K562 (cell line): ENCODE measurements at regions not wholly inside any gene's neighbourhood (a gene's known extent, or its start where the extent isn't known, plus 50 kb on each side); places are given as distances from the start of the nearest gene placed in this dataset.

Experiments
- ATAC-seq: fragments of 200-7000 bp; cut with Tn5 transposase; 3 replicates; pipeline ENCODE4 v1.9.1; 2020; ENCODE audit warnings: moderate library complexity
- BruUV-seq: library from RNA; stranded (reverse); fragments of 400-500 nt; replicated peaks from 2 replicates; lab custom pipeline; 2021; lab: Mats Ljungman, UMichigan
- CTCF ChIA-PET: fragments of 300-600 bp; formaldehyde crosslinking; extraction: SDS; loops from one replicate; lab custom pipeline; 2021; ENCODE audit warnings: low intra/inter-chr PET ratio; lab: Yijun Ruan, JAX
- POLR2A ChIA-PET: fragments of 300-600, 350-650 bp; sonication (Branson Sonifier 250); formaldehyde crosslinking; extraction: SDS; loops from one replicate; lab custom pipeline; 2021; ENCODE audit warnings: antibody characterized with exemption, inconsistent platforms; lab: Yijun Ruan, JAX
- DNase-seq, 4 experiments: peaks; one replicate each; pipeline versions ENCODE4 v3.0.0 to v3.0.0-alpha.2; 2011 to 2018; ENCODE audit warnings: low spot score in 3 of 4, mixed read lengths in 3 of 4; ENCODE audit errors: extremely low read depth in 1 of 4
- FAIRE-seq: peaks from 2 replicates; lab custom pipeline; 2011; peaks lifted over from hg19 to GRCh38; lab: Jason Lieb, UNC
- H2AFZ ChIP-seq: 2 replicates; pipeline ENCODE4 v1.6.0; 2011; ENCODE audit warnings: low read depth, low read length, control low read depth, inconsistent platforms
- H3K27ac ChIP-seq: fragments of 200-600 bp; 3 replicates; pipeline ENCODE4 v1.8.0; 2011; ENCODE audit warnings: low read depth, mild to moderate bottlenecking, control low read depth, inconsistent platforms, low read length, moderate library complexity, mixed read lengths; ENCODE audit errors: extremely low read depth
- H3K27me3 ChIP-seq, 2 experiments: fragments of 300-600 bp in 1 of 2; 2 replicates in 1 of 2; 3 replicates in 1 of 2; pipeline versions ENCODE4 v1.6.0 to v1.8.0; 2011; ENCODE audit warnings: inconsistent platforms in 2 of 2, low read length in 2 of 2, mild to moderate bottlenecking in 1 of 2, mixed read lengths in 1 of 2, moderate library complexity in 1 of 2; ENCODE audit not compliant: control insufficient read depth in 2 of 2, insufficient read depth in 2 of 2
- H3K36me3 ChIP-seq: fragments of 300-600 bp; 3 replicates; pipeline ENCODE4 v1.8.0; 2011; ENCODE audit warnings: mild to moderate bottlenecking, low read length, inconsistent platforms; ENCODE audit not compliant: control insufficient read depth, insufficient read depth
- H3K4me1 ChIP-seq, 2 experiments: fragments of 200-600 bp in 1 of 2; replicated peaks in 1 of 2; 2 replicates in 1 of 2; 3 replicates in 1 of 2; pipeline versions ENCODE4 v1.5.1 to v1.8.0; 2011; ENCODE audit warnings: inconsistent platforms in 2 of 2, low read length in 2 of 2, mild to moderate bottlenecking in 1 of 2, mixed read lengths in 1 of 2, moderate library complexity in 1 of 2; ENCODE audit not compliant: control insufficient read depth in 2 of 2, insufficient read depth in 2 of 2
- H3K4me2 ChIP-seq: 2 replicates; pipeline ENCODE4 v1.6.1; 2011; ENCODE audit warnings: low read length, control low read depth, inconsistent platforms, mixed read lengths; ENCODE audit not compliant: insufficient read depth
- H3K4me3 ChIP-seq: fragments of 200-600 bp; sonication (generic), shearing (Covaris generic); 2 replicates; pipeline ENCODE4 v1.5.1; 2016; ENCODE audit warnings: control low read depth, inconsistent platforms
- H3K79me2 ChIP-seq: fragments of 200-600 bp; 3 replicates; pipeline ENCODE4 v1.8.0; 2011; ENCODE audit warnings: low read length, inconsistent platforms; ENCODE audit not compliant: control insufficient read depth, insufficient read depth
- H3K9ac ChIP-seq, 2 experiments: 2 replicates each; pipeline versions ENCODE4 v1.6.0 to v1.6.1; 2011; ENCODE audit warnings: low read depth in 2 of 2, low read length in 2 of 2, control low read depth in 1 of 2, inconsistent platforms in 1 of 2, mild to moderate bottlenecking in 1 of 2, mixed read lengths in 1 of 2; ENCODE audit not compliant: insufficient read depth in 1 of 2
- H3K9me1 ChIP-seq: one replicate; pipeline ENCODE4 v1.6.0; 2011; ENCODE audit warnings: inconsistent platforms, mild to moderate bottlenecking, low read length, moderate library complexity; ENCODE audit not compliant: control insufficient read depth, insufficient read depth
- H3K9me3 ChIP-seq: replicated peaks from 2 replicates; pipeline ENCODE4 v1.5.1; 2011; ENCODE audit warnings: low read depth, low read length, inconsistent platforms; ENCODE audit not compliant: control insufficient read depth, insufficient read depth
- H4K20me1 ChIP-seq: replicated peaks from 2 replicates; pipeline ENCODE4 v1.6.1; 2011; ENCODE audit warnings: low read length, inconsistent platforms, mixed read lengths; ENCODE audit not compliant: control insufficient read depth, insufficient read depth
- ARID1B ChIP-seq: fragments of 450-650 bp; IDR thresholded peaks from 2 replicates; pipeline ENCODE4 v1.6.1; 2016; ENCODE audit warnings: antibody characterized with exemption, mild to moderate bottlenecking, inconsistent platforms
- CBX5 ChIP-seq: IDR thresholded peaks from 2 replicates; pipeline ENCODE4 v1.6.1; 2014; ENCODE audit warnings: low read depth, borderline replicate concordance
- CC2D1A ChIP-seq: fragments of 450-650 bp; IDR thresholded peaks from 2 replicates; pipeline ENCODE4 v1.6.1; 2017; ENCODE audit warnings: mild to moderate bottlenecking
- CEBPG ChIP-seq, 3 experiments: fragments of 200-800 bp in 1 of 3; sonication (Bioruptor generic) in 1 of 3; sonication (generic) in 1 of 3; formaldehyde crosslinking in 1 of 3; IDR thresholded peaks in 2 of 3; conservative IDR thresholded peaks in 1 of 3; 2 replicates each; pipeline versions ENCODE4 v1.6.1 to v1.8.0; 2016 to 2022; ENCODE audit warnings: missing compliant biosample characterization in 2 of 3, missing genetic modification characterization in 2 of 3, mild to moderate bottlenecking in 1 of 3, missing genetic modification reagents in 1 of 3
- FOXK1 ChIP-seq: sonication (generic); formaldehyde crosslinking; IDR thresholded peaks from 2 replicates; pipeline ENCODE4 v1.8.0; 2022; ENCODE audit warnings: missing genetic modification reagents, mild to moderate bottlenecking, borderline replicate concordance
- HMG20A ChIP-seq: fragments of 450-650 bp; formaldehyde crosslinking; conservative IDR thresholded peaks from 2 replicates; pipeline ENCODE4 v1.4.0; 2020; ENCODE audit warnings: mild to moderate bottlenecking, mixed read lengths
- JUNB ChIP-seq: fragments of 450-650 bp; formaldehyde crosslinking; conservative IDR thresholded peaks from 2 replicates; pipeline ENCODE4 v1.4.0; 2020; ENCODE audit warnings: mild to moderate bottlenecking
- PHF8 ChIP-seq: fragments of 200-600 bp; sonication (generic); IDR thresholded peaks from 2 replicates; pipeline ENCODE4 v1.6.1; 2012; ENCODE audit warnings: mixed run types, mild to moderate bottlenecking, inconsistent platforms, low read length, moderate library complexity, borderline replicate concordance
- RCOR1 ChIP-seq, 2 experiments: IDR thresholded peaks; 2 replicates each; pipeline ENCODE4 v1.6.1; 2012; ENCODE audit warnings: low read depth in 2 of 2, low read length in 2 of 2, borderline replicate concordance in 1 of 2, improper control_type of control experiment in 1 of 2
- STAT5B ChIP-seq: fragments of 250-450 bp; sonication (Bioruptor Pico); IDR thresholded peaks from 2 replicates; pipeline ENCODE4 v1.8.0; 2021; ENCODE audit warnings: mild to moderate bottlenecking, inconsistent platforms
- TRIM24 ChIP-seq, 2 experiments: fragments of 450-650 bp; IDR thresholded peaks; 2 replicates each; pipeline ENCODE4 v1.6.1; 2016
- ZBTB17 ChIP-seq: fragments of 450-650 bp; formaldehyde crosslinking; IDR thresholded peaks from 2 replicates; pipeline ENCODE4 v1.4.0; 2020; ENCODE audit warnings: mild to moderate bottlenecking
- ZNF143 ChIP-seq: sonication (generic); formaldehyde crosslinking; IDR thresholded peaks from 2 replicates; pipeline ENCODE4 v1.9.0; 2022; ENCODE audit warnings: mild to moderate bottlenecking, missing genetic modification reagents
- ZNF146 ChIP-seq: IDR thresholded peaks from one replicate; pipeline ENCODE4 v1.6.1; 2018; ENCODE audit warnings: missing compliant biosample characterization; ENCODE audit not compliant: unreplicated experiment
- ZNF444 ChIP-seq: fragments of 250-450 bp; sonication (Bioruptor Pico); IDR thresholded peaks from 2 replicates; pipeline ENCODE4 v1.4.0; 2020; ENCODE audit warnings: mild to moderate bottlenecking, moderate library complexity
- ZZZ3 ChIP-seq: fragments of 450-650 bp; IDR thresholded peaks from 2 replicates; pipeline ENCODE4 v1.6.1; 2016; ENCODE audit warnings: antibody characterized with exemption, mild to moderate bottlenecking, moderate library complexity
- WGBS: fragments of 100-300 bp; shearing (Covaris generic); methylation state at CpG from one replicate; pipeline ENCODE4 v1.1.6; 2016; ENCODE audit warnings: low coverage, mixed read lengths; ENCODE audit not compliant: insufficient coverage; ENCODE audit errors: missing lambda C conversion rate; 5-methylcytosine and 5-hydroxymethylcytosine counted together
- in situ Hi-C: fragments of 300-500 bp; cut with MboI; formaldehyde crosslinking; loops from 4 replicates; pipeline ENCODE4 v1.15.0; 2018; ENCODE audit warnings: inconsistent platforms, mixed read lengths
- intact Hi-C: fragments of 100-400 bp; cut with micrococcal nuclease; formaldehyde crosslinking; loops from 2 replicates; pipeline ENCODE4 v1.14.2; 2022
- TF ChIP-seq, protein P1 (sequence below): sonication (generic); formaldehyde crosslinking; IDR thresholded peaks from 2 replicates; pipeline ENCODE4 v1.9.0; 2022; ENCODE audit warnings: mild to moderate bottlenecking, missing genetic modification reagents
- TF ChIP-seq, protein P2 (sequence below): fragments of 250-450 bp; sonication (Bioruptor Pico); IDR thresholded peaks from 2 replicates; pipeline ENCODE4 v1.8.0; 2022; ENCODE audit warnings: moderate library complexity, mild to moderate bottlenecking, inconsistent platforms

DNA sequence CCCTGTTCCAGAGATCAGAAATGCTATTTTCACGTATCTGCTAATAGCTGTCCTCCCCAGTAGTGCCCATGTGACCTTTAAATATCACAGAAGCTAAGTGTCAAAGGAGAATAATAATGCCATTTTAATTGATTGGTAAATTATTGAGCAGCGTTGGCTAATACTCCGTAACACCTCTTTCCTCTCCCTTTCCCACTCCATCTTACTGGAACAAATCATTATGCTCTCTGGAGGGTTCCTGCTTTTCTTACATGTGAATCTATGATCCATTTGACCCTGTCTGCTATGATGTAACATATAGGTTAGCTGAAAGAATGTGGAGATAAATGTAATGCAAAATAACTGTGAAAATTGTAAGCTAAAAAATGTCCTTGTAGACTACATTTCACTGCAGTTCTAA is 383.6 kb upstream of the GYPC start:
- H3K27ac ChIP-seq = no peak overlapping the region
- no peak for DNase-seq
- TF ChIP-seq, protein P1, sequence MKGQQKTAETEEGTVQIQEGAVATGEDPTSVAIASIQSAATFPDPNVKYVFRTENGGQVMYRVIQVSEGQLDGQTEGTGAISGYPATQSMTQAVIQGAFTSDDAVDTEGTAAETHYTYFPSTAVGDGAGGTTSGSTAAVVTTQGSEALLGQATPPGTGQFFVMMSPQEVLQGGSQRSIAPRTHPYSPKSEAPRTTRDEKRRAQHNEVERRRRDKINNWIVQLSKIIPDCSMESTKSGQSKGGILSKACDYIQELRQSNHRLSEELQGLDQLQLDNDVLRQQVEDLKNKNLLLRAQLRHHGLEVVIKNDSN (CRISPR knock-in tag) = no peak
- no peak for TF ChIP-seq ZNF146 (CRISPR knock-in tag)
- TF ChIP-seq CBX5 = no peak
- no peak for TF ChIP-seq ZNF444
- no peak for TF ChIP-seq ZBTB17 (CRISPR knock-in tag)
- TF ChIP-seq PHF8 = no peak
- TF ChIP-seq, all 486 proteins: peak for 0
- FAIRE-seq (no peak), ATAC-seq (no peak)
- in situ Hi-C loops (loop anchor here (25.0 kb wide), 1 partner anchor 515 kb away; no protein-coding TSS in a partner anchor), intact Hi-C loops (no loop called here)
- Histone ChIP-seq H3K9me1 (no peaks in the 10 kb centered on the region), H4K20me1 (no peaks in the 10 kb centered on the region), H3K27me3 (no peaks in the 10 kb centered on the region), H3K9ac (no peak overlapping the region), H2AFZ (no peak overlapping the region), H3K9me3 (no peaks in the 10 kb centered on the region), H3K4me1 (no peaks in the 10 kb centered on the region; a peak in 1 of 5 replicates), H3K4me2 (no peak overlapping the region), H3K4me3 (no peak overlapping the region), H3K79me2 (no peaks in the 10 kb centered on the region), H3K36me3 (no peaks in the 10 kb centered on the region)
- ChIA-PET POLR2A (no interaction called here), CTCF (no interaction called here)
- WGBS = 51% methylated on average over 3 of the region's 3 CpGs
- no TSS peak for BruUV-seq

DNA sequence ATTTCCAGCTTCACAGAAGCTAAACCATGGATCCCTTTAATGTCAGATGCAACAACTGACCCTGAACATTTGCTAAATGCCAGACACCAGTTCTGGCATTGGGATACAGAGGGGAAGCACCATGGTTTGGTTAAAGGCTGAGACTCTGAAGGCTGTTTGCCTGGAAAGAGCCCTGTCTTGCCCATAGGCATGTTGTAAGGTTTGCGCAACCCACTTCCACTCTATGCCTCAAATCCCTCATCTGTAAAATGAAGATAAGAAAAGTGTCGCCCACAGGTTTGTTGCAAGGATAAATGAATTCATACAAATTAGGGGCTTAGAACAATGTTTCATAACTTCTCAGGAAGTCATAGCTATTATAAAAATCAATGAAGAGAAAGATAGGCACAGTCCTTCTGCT is 380.9 kb upstream of the GYPC start:
- BruUV-seq = no TSS peak
- in situ Hi-C loops (no loop called here), intact Hi-C loops (no loop called here)
- Histone ChIP-seq H3K27me3 (no peaks in the 10 kb centered on the region), H3K9me1 (no peaks in the 10 kb centered on the region), H3K9me3 (no peaks in the 10 kb centered on the region), H3K36me3 (no peaks in the 10 kb centered on the region), H3K4me1 (no peaks in the 10 kb centered on the region; a peak in 1 of 5 replicates), H2AFZ (no peak overlapping the region), H3K9ac (no peak overlapping the region), H4K20me1 (no peaks in the 10 kb centered on the region), H3K27ac (no peak overlapping the region), H3K4me2 (no peak overlapping the region), H3K79me2 (no peaks in the 10 kb centered on the region), H3K4me3 (no peak overlapping the region)
- ATAC-seq (peak; percentile 57; the same call in 2 of the 3 replicates), FAIRE-seq (no peak), DNase-seq (peak in 1 of 4 experiments; percentile 6)
- CTCF ChIA-PET = no interaction called here
- WGBS = 70% methylated on average over 1 of the region's 2 CpGs
- POLR2A ChIA-PET = interaction anchor here (1.2 to 1.3 kb wide), 2 partner anchors 8 to 12 kb away, joined by 4 to 7 read pairs; no protein-coding TSS in a partner anchor
- TF ChIP-seq ZZZ3 = no peak
- no peak for TF ChIP-seq JUNB (CRISPR knock-in tag)
- TF ChIP-seq FOXK1 (CRISPR knock-in tag) = no peak
- TF ChIP-seq CC2D1A = no peak
- TF ChIP-seq RCOR1 (IDR thresholded peaks at IDR 0.05; ENCODE audit: borderline replicate concordance in 1 of 2, low read depth in 2 of 2, low read length in 2 of 2) = no peak
- no peak for TF ChIP-seq HMG20A (CRISPR knock-in tag)
- 0 out of 2 replicates have a peak, but pooled peaks have one; percentile 14 for TF ChIP-seq ARID1B
- TF ChIP-seq ZNF143 (CRISPR knock-in tag) = no peak
- TF ChIP-seq, protein P2, sequence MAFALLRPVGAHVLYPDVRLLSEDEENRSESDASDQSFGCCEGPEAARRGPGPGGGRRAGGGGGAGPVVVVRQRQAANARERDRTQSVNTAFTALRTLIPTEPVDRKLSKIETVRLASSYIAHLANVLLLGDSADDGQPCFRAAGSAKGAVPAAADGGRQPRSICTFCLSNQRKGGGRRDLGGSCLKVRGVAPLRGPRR = no peak
- TF ChIP-seq TRIM24 (IDR thresholded peaks at IDR 0.05) = peak in 1 of 2 experiments; percentile 28; a peak in 1 of 4 replicates
- no peak for TF ChIP-seq CEBPG (CRISPR knock-in tag; IDR thresholded peaks at IDR 0.05)
- TF ChIP-seq CEBPG (tag; conservative IDR thresholded peaks at IDR 0.05 in 1 of 2, IDR thresholded peaks at IDR 0.05 in 1 of 2) = peak; percentile 46 to 48; a peak in 1 of 4 replicates
- no peak for TF ChIP-seq STAT5B
